Vagina (tissue), 2 donors: ENCODE measurements at regions not wholly inside any gene's neighbourhood (a gene's known extent, or its start where the extent isn't known, plus 50 kb on each side); places are given as distances from the start of the nearest gene placed in this dataset.

Experiments
- POLR2A ChIP-seq, 2 donors: fragments of 450-650 bp; IDR thresholded peaks; one replicate each; pipeline ENCODE4 v1.6.1; 2017; ENCODE audit warnings: antibody characterized with exemption in 2 of 2, mild to moderate bottlenecking in 2 of 2, moderate library complexity in 2 of 2
- POLR2AphosphoS5 ChIP-seq, 2 donors: sonication (generic); formaldehyde crosslinking; IDR thresholded peaks; one replicate each; pipeline ENCODE4 v1.9.0; 2017; ENCODE audit warnings: antibody characterized with exemption in 2 of 2, mild to moderate bottlenecking in 2 of 2, low read depth in 1 of 2; ENCODE audit not compliant: insufficient read depth in 1 of 2

DNA sequence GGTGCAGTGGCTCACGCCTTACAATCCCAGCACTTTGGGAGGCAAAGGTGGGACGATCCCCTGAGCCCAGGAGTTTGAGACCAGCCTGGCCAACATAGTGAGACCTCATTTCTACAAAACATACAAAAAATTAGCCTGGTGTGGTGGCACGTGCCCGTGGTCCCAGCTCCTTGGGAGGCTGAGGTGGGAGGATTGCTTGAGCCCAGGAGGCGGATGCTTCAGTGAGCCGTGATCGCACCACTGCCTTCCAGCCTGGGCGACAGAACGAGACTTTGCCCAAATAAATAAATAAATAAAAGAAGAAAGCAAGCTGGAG, 91.7 kb upstream of the SEC11C start:
- no peak for TF ChIP-seq POLR2A (IDR thresholded peaks at IDR 0.05)
- no peak for TF ChIP-seq POLR2AphosphoS5 (IDR thresholded peaks at IDR 0.05; ENCODE audit: insufficient read depth in 1 of 2, low read depth in 1 of 2)
